BJ (cell line): ENCODE measurements at regions not wholly inside any gene's neighbourhood (a gene's known extent, or its start where the extent isn't known, plus 50 kb on each side); places are given as distances from the start of the nearest gene placed in this dataset.
"Not testable (repeated sequence)": the region's sequence is repeated elsewhere in the genome, so short reads cannot be mapped to it uniquely, and the experiment has no call there.

Source experiments
- CTCF ChIA-PET: fragments of 350-600 bp; formaldehyde crosslinking; extraction: SDS; loops from one replicate; lab custom pipeline; 2021; ENCODE audit warnings: antibody characterized with exemption, inconsistent platforms; lab: Yijun Ruan, JAX
- POLR2A ChIA-PET: fragments of 300-600 bp; sonication (Branson Sonifier 250); formaldehyde crosslinking; extraction: SDS; loops from one replicate; lab custom pipeline; 2021; ENCODE audit warnings: antibody characterized with exemption; lab: Charles Lee
- DNase-seq: peaks from one replicate; pipeline ENCODE4 v3.0.0-alpha.2; 2011; ENCODE audit warnings: low read depth
- H3K27me3 ChIP-seq: 2 replicates; pipeline ENCODE4 v1.6.0; 2011; ENCODE audit warnings: low read length; ENCODE audit not compliant: control insufficient read depth, insufficient read depth
- H3K36me3 ChIP-seq: 2 replicates; pipeline ENCODE4 v1.5.1; 2011; ENCODE audit warnings: low read length; ENCODE audit not compliant: control insufficient read depth, insufficient read depth
- H3K4me3 ChIP-seq: 2 replicates; pipeline ENCODE4 v1.5.1; 2011; ENCODE audit warnings: low read depth, mild to moderate bottlenecking, control low read depth, low read length
- TF ChIP-seq, protein P1 (sequence below): IDR thresholded peaks from 2 replicates; pipeline ENCODE4 v1.5.1; 2011; ENCODE audit warnings: low read depth, mild to moderate bottlenecking, control low read depth, inconsistent platforms, low read length, moderate library complexity; ENCODE audit not compliant: insufficient read depth

DNA sequence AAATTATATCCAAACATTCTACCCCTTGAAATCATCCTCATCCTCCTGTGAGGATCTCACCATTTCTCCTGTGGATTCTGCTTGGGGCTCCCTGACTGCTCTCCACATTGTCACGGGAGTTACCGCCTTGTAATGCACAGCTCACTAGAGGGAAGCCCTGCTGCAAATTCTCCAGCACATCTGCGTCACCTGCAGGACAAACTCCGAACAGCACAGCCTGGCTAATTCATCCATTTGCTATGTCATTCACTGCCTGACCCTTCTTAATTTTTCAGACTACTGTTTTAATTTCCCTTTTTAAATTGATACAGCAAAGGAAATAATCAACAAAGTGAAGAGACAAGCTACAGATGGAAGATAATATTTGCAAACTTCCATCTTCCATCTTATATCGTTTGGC, 627.4 kb downstream of the FBXO15 start:
- no peak overlapping the region for H3K4me3 ChIP-seq
- H3K36me3 ChIP-seq: no peaks in the 10 kb centered on the region
- H3K27me3 ChIP-seq: no peaks in the 10 kb centered on the region
- TF ChIP-seq, protein P1, sequence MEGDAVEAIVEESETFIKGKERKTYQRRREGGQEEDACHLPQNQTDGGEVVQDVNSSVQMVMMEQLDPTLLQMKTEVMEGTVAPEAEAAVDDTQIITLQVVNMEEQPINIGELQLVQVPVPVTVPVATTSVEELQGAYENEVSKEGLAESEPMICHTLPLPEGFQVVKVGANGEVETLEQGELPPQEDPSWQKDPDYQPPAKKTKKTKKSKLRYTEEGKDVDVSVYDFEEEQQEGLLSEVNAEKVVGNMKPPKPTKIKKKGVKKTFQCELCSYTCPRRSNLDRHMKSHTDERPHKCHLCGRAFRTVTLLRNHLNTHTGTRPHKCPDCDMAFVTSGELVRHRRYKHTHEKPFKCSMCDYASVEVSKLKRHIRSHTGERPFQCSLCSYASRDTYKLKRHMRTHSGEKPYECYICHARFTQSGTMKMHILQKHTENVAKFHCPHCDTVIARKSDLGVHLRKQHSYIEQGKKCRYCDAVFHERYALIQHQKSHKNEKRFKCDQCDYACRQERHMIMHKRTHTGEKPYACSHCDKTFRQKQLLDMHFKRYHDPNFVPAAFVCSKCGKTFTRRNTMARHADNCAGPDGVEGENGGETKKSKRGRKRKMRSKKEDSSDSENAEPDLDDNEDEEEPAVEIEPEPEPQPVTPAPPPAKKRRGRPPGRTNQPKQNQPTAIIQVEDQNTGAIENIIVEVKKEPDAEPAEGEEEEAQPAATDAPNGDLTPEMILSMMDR: peak; percentile 28; the same call in 1 of the 2 replicates
- DNase-seq: no peak
- ChIA-PET CTCF (interaction anchor here (0.6 kb wide), 1 partner anchor 380 kb away, joined by 3 read pairs; no protein-coding TSS in a partner anchor), POLR2A (no interaction called here)

GRCh38 chr18:73516056-73516455, 631.6 kb downstream of the FBXO15 start:
- H3K27me3 ChIP-seq, DNase-seq, H3K4me3 ChIP-seq, H3K36me3 ChIP-seq, POLR2A ChIA-PET: not testable (repeated sequence)
- CTCF ChIA-PET: interaction anchor here (0.6 kb wide), 1 partner anchor 231 kb away, joined by 6 read pairs; no protein-coding TSS in a partner anchor

DNA sequence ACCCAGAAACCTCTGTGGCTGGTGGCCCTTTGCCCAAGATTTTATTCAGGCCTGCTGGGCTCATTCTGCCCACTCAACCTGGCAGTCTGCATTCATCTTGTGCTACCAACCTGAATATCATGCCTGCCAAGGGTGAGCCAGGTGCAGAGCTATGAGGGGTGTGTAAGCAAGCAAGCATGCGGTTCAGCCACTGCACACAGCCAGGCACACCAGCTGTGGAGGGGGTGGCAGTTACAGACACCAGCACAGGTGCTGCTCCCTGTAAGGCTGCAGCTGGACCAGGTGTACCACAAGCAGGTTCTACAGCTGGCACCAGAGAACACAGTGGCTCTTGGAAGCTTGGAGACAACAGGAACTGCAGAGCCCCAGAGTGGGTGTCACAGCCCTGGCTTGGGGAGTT, 633.2 kb downstream of the FBXO15 start:
- Histone ChIP-seq H3K4me3 (no peak overlapping the region), H3K27me3 (no peaks in the 10 kb centered on the region), H3K36me3 (no peaks in the 10 kb centered on the region)
- POLR2A ChIA-PET: interaction anchor here (0.6 kb wide), 1 partner anchor 22 kb away, joined by 13 read pairs; no protein-coding TSS in a partner anchor
- CTCF ChIA-PET: interaction anchor here (0.8 kb wide), 1 partner anchor 11 kb away, joined by 3 read pairs; no protein-coding TSS in a partner anchor
- DNase-seq: no peak
- TF ChIP-seq, protein P1: no peak

DNA sequence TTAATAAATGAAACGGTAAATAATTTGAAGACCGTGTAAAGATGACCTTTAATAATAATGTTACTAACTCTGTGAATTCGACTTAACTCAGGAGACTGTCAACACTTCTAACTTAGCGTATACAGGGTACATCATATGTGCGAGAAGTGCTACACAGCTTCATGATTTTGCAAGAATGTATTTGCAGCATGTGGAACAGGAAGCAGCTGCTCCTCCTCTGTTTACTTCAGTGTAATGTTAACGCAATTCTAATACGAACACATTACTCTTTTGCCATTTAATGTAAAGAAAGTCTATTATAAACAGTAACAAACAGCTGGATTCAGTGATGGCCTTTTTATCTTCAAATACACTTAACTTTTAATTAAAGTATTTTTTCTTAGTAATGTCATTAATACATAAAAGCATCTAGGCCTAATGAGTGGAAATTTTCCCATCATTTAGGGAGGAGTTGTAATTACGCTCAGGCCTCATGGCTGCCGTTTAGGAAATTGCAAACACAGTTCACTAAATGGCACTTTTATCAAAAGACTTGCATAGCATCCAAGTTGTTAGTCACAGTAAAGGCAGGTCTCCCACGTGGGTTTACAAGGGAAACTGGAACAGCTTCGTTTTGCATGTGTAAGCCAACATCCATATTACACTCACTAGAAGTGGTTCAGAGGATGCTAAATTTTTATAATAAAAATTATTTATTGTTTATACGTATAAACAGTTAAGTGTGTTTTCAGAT, 635.7 kb downstream of the FBXO15 start:
- POLR2A ChIA-PET: no interaction called here
- TF ChIP-seq, protein P1: no peak

GRCh38 chr18:73509460-73509859, 638.2 kb downstream of the FBXO15 start:
- ChIA-PET POLR2A (no interaction called here), CTCF (no interaction called here)
- Histone ChIP-seq H3K36me3 (no peaks in the 10 kb centered on the region), H3K27me3 (no peaks in the 10 kb centered on the region), H3K4me3 (no peak overlapping the region)
- peak; percentile 31 for DNase-seq
- TF ChIP-seq, protein P1: no peak

More for the DNA sequence above, 635.7 kb downstream of the FBXO15 start:
- Histone ChIP-seq H3K36me3 (no peaks in the 10 kb centered on the region), H3K4me3 (no peak overlapping the region), H3K27me3 (no peaks in the 10 kb centered on the region)
- CTCF ChIA-PET: interaction anchor here (1.0 kb wide), 1 partner anchor 11 kb away, joined by 5 read pairs; no protein-coding TSS in a partner anchor
- peak; percentile 12 for DNase-seq
